ENCODE measurements at regions not wholly inside any gene's neighbourhood (a gene's known extent, or its start where the extent isn't known, plus 50 kb on each side); places are given as distances from the start of the nearest gene placed in this dataset.

GRCh38 chr2:174686430-174686829 is 77.8 kb downstream of the CHRNA1 start:
- TF ChIP-seq CTCF (IDR thresholded peaks at IDR 0.05) (no peak), POLR2A (IDR thresholded peaks at IDR 0.05) (no peak)
